K562 (cell line): ENCODE measurements at regions not wholly inside any gene's neighbourhood (a gene's known extent, or its start where the extent isn't known, plus 50 kb on each side); places are given as distances from the start of the nearest gene placed in this dataset.

Experiments
- BACH1 ChIP-seq: fragments of 200-800 bp; sonication (Bioruptor generic); IDR thresholded peaks from 2 replicates; pipeline ENCODE4 v1.6.1; 2016; ENCODE audit warnings: missing genetic modification characterization, missing compliant biosample characterization
- CCNT2 ChIP-seq: IDR thresholded peaks from 2 replicates; pipeline ENCODE4 v1.6.1; 2011; ENCODE audit warnings: borderline replicate concordance, low read depth, mild to moderate bottlenecking, moderate library complexity, mixed read lengths, low read length; ENCODE audit not compliant: insufficient read length; ENCODE audit errors: extremely low read depth
- EZH2 ChIP-seq: IDR thresholded peaks from 2 replicates; pipeline ENCODE4 v1.6.1; 2012; ENCODE audit warnings: low read depth, mild to moderate bottlenecking, inconsistent platforms, low read length, borderline replicate concordance
- SP2 ChIP-seq: IDR thresholded peaks from 2 replicates; pipeline ENCODE4 v1.6.1; 2011; ENCODE audit warnings: mild to moderate bottlenecking, low read depth, low read length, moderate library complexity; ENCODE audit not compliant: poor library complexity, severe bottlenecking; ENCODE audit errors: extremely low read depth

DNA sequence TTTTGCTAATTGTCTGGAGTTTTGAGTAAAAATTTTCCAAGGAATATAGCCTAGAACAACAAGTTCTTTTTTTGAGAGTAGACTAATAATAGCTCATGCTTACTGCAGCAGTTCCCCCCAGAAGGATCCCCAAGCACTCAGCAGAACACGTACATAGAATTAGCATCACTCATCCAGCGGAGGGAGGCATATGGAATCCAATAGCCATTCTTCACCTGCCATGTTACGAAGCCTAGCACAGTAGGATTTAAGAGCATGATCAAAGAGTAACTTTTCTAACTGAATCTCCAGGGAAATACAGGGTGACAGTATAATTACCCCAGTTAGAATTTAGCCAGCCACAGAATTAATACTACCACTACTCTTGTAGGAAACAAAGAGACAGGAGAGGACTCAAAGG, 511.7 kb upstream of the NOX3 start:
- TF ChIP-seq SP2 (no peak), BACH1 (tag) (no peak), EZH2 (no peak), CCNT2 (no peak)
